ENCODE measurements at regions not wholly inside any gene's neighbourhood (a gene's known extent, or its start where the extent isn't known, plus 50 kb on each side); places are given as distances from the start of the nearest gene placed in this dataset.
A peak's percentile ranks its signal among the peaks of the same experiment; 100 is the strongest.

GRCh38 chr11:25902476-25902875, 429.5 kb upstream of the ANO3 start:
- DNase-seq = no peak

DNA sequence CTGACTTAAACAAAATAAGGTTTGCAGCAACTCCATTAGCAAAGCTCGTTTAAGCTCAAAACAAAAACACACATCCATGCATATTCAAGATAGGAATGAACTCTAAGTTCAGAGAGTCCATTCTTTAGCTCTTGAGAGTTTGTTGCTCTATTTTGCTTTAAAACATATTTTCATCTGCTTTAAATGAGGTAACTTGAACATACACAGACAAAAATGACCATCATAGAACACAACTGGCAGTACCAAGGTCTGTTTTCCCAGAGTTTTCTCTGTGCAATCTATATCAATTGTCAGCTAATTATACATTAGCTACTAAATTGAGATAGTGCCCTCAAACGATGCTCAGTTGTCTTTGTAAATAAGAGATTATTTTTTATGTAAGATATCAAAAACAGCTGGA, 423.2 kb upstream of the ANO3 start:
- no peak for DNase-seq

- no peak for DNase-seq
Observed at GRCh38 chr11:25910086-25910485, 421.8 kb upstream of the ANO3 start.

DNA sequence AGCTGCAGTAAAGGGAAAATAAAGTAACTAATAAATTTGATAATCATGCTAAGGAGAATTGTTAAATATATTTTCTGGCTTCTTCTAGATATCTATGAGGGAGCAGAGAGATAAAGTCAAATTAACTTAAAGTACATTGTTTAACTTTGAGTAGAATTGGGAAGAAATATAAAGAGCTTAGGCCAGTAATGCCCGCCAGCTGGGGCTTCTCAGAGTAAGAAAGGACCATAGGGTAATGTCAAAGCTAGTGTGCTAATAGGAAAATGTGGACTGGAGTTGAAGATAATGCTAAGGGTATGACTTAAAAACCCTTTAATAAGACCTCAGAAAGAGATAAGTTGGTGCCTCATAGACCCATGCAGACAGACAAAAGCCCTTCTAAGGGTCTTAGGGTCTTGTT, 411.6 kb upstream of the ANO3 start:
- DNase-seq = no peak

- no peak for DNase-seq
Observed at GRCh38 chr11:25924586-25924985, 407.3 kb upstream of the ANO3 start.

- no peak for DNase-seq
Observed at GRCh38 chr11:25925359-25925758, 406.6 kb upstream of the ANO3 start.

- DNase-seq = peak; percentile 65
Observed at GRCh38 chr11:25927411-25927953, 404.4 kb upstream of the ANO3 start.

DNA sequence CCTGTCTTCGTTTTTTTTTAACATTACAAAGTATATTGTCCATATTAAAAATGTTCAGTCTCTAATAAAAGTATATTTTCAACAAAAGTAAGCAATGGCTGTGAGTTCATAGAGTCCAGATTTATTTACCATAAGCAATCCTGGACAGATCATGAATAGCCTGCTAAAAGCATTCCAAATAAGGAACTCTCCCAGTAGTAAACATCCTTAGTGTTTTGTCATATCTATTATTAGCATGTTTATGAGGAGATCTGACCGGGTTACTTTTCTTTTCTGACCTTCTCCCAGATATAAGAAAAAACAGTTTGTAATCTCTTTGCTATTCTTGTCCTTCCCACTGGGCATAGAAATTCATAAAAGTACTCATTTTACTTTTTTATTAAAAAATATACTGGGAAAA, 403.9 kb upstream of the ANO3 start:
- DNase-seq = no peak

- DNase-seq = no peak
Observed at GRCh38 chr11:25938952-25939351, 393.0 kb upstream of the ANO3 start.

DNA sequence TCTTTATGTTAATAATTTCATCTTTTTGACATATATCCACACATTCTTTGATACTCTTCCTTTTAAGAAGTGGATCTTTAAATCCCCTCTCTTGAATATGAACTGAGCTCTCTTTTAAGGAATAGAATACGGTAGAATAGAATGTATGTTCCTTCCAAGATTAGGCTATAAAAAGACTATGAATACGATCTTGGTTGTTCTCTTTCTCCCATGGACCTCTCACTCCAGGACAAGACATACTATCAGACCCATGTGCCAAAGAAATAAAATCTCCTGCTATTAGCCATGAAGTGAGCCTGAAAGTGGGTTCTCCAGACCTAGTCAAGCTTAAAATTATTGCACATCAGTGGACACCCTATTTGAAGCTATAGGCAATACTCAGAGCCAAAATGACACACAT, 392.2 kb upstream of the ANO3 start:
- no peak for DNase-seq

GRCh38 chr11:25941353-25941752, 390.6 kb upstream of the ANO3 start:
- DNase-seq = no peak

GRCh38 chr11:25943031-25943430, 388.9 kb upstream of the ANO3 start:
- no peak for DNase-seq

DNA sequence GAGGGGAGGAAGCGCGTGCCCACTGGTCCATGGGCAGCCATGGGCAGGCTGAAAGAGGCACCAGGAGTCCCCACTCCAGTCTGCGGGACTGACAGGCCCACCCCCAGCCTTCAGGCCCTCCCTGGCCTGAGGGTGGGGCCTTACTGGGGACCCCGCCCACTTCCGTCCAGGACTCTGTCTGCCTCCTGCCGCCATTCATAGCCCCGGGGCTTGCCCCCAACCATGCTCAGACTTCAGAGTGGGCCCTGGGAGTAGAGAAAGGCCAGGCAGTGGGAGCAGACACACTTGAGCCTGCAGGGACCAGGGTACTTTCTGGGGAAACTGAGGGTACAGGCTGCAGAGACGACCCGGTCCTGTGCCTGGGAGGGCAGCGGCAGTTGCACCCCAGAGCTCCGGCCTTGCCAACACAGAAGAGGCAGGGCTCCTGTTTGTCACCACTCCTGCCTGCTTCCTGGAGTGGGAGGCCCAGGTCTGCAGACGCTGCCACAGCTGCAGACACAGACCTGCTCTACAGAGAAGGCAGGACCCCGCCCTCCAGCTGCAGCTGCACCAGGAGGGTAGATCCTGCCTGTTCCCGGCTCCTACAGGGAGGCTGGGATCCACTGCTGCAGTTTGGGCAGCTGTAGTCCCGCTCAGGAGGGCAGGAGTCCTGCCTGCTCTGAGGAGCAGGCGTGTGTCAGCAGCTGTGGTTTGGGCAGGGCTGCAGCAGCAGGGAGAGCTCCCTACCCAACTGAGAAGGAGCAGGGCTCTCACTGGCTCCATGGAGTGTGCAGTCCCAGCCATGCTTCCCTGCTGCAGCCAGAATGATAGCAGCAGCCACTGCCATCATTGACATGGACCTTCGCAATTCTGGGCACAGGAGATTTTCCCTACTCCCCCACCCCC, 387.9 kb upstream of the ANO3 start:
- DNase-seq = no peak

DNA sequence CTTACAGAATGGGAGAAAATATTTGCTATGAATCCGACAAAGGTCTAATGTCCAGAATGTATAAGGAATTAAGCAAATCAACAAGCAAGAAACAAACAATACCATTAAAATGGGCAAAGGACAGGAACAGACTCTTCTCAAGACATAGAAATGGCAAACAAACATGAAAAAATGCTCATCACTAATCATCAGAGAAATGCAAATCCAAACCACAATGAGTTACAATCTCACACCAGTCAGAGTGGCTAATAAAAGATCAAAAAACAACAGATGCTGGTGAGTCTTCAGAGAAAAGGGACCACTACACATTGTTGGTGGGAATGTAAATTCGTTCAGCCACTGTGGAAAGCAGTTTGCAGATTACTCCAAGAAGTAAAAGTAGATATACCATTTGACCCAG, 382.0 kb upstream of the ANO3 start:
- no peak for DNase-seq

DNA sequence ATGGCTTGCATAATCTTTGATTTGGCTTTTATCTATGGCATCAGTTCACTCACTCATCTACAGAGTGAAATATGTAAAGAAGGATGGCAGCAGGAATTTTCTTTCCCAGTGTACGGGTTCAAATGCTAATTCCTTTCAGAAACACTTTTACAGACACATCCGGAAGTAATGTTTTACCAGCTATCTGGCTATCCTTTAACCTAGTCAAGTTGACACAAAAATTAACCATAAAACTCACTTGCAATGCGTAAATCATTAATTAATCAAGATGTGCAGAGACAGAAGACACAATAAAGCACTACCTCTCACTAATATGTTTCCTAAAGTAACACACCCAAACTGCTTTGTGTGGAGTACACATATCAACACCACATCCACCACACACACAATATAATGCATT, 378.9 kb upstream of the ANO3 start:
- no peak for DNase-seq

DNA sequence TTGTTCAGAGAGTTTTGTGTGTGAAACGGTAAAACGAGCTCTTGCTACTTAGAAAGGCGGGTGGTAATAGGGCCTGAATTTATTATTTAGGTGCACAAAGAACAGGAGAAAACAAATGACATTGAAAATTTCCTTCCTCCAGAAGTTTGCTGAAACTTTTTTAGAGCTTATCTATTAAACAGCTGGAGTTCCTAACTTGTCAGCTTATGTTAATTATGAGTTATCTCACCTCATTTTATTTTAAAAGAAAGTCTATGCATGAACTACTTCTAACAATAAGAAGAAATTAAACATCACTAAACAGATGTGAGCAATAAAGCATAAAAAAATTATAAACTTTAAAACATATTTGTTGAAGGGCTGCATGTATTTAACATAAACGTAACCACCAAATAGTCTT, 373.9 kb upstream of the ANO3 start:
- no peak for DNase-seq

GRCh38 chr11:25961539-25961938, 370.4 kb upstream of the ANO3 start:
- DNase-seq = peak; percentile 12

DNA sequence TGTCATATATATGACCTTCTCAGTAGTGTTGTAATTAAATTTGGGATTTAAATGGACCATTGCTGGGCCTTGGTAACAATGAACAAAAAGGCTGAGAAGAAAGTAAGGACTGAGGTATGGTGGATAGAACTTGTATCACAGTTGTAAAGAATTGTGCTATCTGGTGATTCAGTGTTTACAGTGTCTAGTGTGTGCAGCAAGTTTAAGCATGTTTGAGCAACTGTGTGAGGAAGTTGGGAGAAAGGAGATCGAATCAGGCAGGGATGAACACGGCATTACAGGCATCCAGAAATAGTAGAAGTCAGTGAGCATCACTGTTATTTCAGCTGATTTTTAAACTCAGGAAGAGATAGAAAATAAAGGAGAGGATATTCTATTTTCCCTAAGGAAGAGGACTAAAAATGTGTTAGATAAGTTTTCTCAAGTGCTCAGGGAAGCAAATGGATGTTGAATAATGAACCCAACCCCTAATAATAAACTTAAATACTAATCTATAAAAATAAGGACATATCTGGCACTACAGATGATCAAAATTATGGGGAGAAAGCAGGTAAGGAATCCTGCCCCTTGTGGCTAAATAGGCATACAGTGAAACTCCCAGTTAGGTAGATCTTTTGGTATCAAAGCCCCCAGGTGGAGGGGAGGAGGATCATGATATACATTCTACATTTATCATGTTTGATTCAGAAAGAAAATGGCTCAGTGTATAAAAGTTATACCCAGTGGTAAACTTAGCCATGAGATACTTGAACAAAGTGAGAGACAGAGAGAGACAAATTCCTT, 361.0 kb upstream of the ANO3 start:
- DNase-seq = peak; percentile 37

GRCh38 chr11:25980091-25980490, 351.8 kb upstream of the ANO3 start:
- DNase-seq = peak; percentile 28

DNA sequence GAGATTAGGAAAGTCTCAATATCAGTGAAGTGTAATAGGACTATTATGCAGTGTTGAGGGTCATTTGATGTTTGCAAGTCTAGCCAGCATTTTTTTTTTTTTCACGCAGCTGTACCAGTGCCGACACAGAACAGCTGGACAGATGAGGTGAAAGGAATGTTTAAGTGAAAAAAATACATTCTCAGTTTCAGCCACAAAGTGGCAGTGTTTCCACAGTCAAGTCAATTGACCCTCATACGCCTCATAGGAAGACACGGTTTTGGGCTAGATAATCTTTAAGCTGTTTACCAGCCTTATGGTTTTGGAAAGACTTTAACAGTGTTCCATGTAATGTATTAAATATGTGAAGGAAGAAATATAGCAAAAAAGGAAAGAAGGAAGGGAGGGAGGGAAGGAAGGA, 349.9 kb upstream of the ANO3 start:
- DNase-seq = peak; percentile 74

- no peak for DNase-seq
Observed at GRCh38 chr11:25983280-25983679, 348.6 kb upstream of the ANO3 start.

- DNase-seq = no peak
Observed at GRCh38 chr11:25988178-25988577, 343.8 kb upstream of the ANO3 start.

DNA sequence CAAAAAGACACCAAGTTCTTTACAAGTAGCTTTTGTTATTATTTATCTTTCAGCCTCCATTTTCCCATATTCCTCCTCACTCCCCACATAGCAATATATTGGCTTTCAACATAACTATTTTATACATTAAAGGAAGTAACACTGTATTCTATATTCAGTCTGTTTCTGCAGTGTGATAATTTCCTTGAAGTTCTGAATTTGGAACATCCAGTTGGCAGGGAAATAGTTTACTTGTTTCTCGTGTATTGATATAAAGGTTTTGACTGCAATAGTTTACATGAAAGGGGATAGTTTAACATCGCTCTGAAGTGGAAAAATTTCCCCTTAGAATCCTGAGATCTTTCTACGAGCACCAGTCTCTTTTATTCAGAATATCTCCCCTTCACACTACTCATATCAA, 341.5 kb upstream of the ANO3 start:
- no peak for DNase-seq

DNA sequence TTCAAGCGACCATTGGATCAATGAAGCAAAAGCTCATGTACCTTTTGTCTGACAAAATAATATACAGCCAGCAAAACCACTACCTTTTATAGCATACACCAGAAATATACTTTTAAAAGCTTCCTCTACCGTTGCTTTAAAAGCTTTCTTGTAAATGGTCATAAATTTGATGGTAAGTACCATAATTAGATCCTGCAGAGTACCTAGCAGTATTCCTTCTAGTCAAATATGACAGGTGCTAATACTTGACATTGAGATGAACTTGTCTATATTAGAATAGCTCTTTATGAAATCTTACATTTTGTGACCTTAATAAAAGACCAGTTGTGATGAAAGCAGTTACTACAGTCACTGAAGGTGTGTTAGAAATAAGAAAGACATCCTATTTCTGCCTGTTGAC, 340.5 kb upstream of the ANO3 start:
- no peak for DNase-seq
